ENCODE measurements at regions not wholly inside any gene's neighbourhood (a gene's known extent, or its start where the extent isn't known, plus 50 kb on each side); places are given as distances from the start of the nearest gene placed in this dataset.

- Mint-ChIP-seq H3K27me3 (ENCODE audit: unreplicated experiment) (no peaks in the 10 kb centered on the region), H3K4me1 (ENCODE audit: unreplicated experiment) (peaks cover 10% of the 10 kb centered on the region), H3K4me3 (ENCODE audit: unreplicated experiment) (no peak overlapping the region), H3K9me3 (ENCODE audit: unreplicated experiment) (peaks cover 5% of the 10 kb centered on the region), H3K27ac (ENCODE audit: unreplicated experiment) (no peak overlapping the region), H3K36me3 (ENCODE audit: unreplicated experiment) (no peaks in the 10 kb centered on the region)
- TF ChIP-seq, protein P1, sequence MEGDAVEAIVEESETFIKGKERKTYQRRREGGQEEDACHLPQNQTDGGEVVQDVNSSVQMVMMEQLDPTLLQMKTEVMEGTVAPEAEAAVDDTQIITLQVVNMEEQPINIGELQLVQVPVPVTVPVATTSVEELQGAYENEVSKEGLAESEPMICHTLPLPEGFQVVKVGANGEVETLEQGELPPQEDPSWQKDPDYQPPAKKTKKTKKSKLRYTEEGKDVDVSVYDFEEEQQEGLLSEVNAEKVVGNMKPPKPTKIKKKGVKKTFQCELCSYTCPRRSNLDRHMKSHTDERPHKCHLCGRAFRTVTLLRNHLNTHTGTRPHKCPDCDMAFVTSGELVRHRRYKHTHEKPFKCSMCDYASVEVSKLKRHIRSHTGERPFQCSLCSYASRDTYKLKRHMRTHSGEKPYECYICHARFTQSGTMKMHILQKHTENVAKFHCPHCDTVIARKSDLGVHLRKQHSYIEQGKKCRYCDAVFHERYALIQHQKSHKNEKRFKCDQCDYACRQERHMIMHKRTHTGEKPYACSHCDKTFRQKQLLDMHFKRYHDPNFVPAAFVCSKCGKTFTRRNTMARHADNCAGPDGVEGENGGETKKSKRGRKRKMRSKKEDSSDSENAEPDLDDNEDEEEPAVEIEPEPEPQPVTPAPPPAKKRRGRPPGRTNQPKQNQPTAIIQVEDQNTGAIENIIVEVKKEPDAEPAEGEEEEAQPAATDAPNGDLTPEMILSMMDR (IDR thresholded peaks at IDR 0.05), result no peak
- DNase-seq (ENCODE audit: extremely low spot score, unreplicated experiment), result no peak
Observed at GRCh38 chr12:13431041-13431440, 234.5 kb downstream of the EMP1 start.

GRCh38 chr12:13428538-13429265 is 232.2 kb downstream of the EMP1 start:
- no peaks in the 10 kb centered on the region for H3K27me3 Mint-ChIP-seq (ENCODE audit: unreplicated experiment)
- no peak overlapping the region for H3K4me3 Mint-ChIP-seq (ENCODE audit: unreplicated experiment)
- H3K36me3 Mint-ChIP-seq (ENCODE audit: unreplicated experiment), result no peaks in the 10 kb centered on the region
- peaks cover 5% of the 10 kb centered on the region for H3K9me3 Mint-ChIP-seq (ENCODE audit: unreplicated experiment)
- TF ChIP-seq, protein P1 (IDR thresholded peaks at IDR 0.05), result no peak
- no peak for DNase-seq (ENCODE audit: extremely low spot score, unreplicated experiment)
- peaks cover 13% of the 10 kb centered on the region for H3K4me1 Mint-ChIP-seq (ENCODE audit: unreplicated experiment)
- no peak overlapping the region for H3K27ac Mint-ChIP-seq (ENCODE audit: unreplicated experiment)

DNA sequence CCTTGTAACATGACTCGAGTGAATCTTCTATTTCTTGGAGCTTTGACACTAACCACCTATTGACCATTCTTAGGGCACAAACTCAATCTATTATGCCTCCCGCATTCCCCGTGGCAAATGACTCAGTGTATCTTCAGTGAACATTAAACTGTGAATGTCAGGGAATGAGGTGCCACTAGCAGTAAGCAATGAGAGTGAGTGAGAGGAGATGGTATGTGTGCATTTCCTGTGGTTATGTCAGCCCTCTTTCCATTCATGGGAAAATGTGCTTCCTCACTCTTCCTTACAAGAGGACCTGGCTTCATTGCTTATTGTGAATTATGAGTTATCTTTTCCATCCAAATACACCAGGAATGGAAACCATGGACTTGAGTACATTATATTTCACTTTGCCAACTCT is 229.2 kb downstream of the EMP1 start:
- peaks cover 13% of the 10 kb centered on the region for H3K4me1 Mint-ChIP-seq (ENCODE audit: unreplicated experiment)
- no peak overlapping the region for H3K4me3 Mint-ChIP-seq (ENCODE audit: unreplicated experiment)
- H3K9me3 Mint-ChIP-seq (ENCODE audit: unreplicated experiment), result peaks cover 5% of the 10 kb centered on the region
- no peaks in the 10 kb centered on the region for H3K36me3 Mint-ChIP-seq (ENCODE audit: unreplicated experiment)
- DNase-seq (ENCODE audit: extremely low spot score, unreplicated experiment), result no peak
- TF ChIP-seq, protein P1 (IDR thresholded peaks at IDR 0.05), result no peak
- H3K27me3 Mint-ChIP-seq (ENCODE audit: unreplicated experiment), result no peaks in the 10 kb centered on the region
- H3K27ac Mint-ChIP-seq (ENCODE audit: unreplicated experiment), result peak overlapping the region; percentile 58

- H3K36me3 Mint-ChIP-seq (ENCODE audit: unreplicated experiment), result no peaks in the 10 kb centered on the region
- H3K27me3 Mint-ChIP-seq (ENCODE audit: unreplicated experiment), result peaks cover 9% of the 10 kb centered on the region
- peaks cover 13% of the 10 kb centered on the region for H3K4me1 Mint-ChIP-seq (ENCODE audit: unreplicated experiment)
- H3K4me3 Mint-ChIP-seq (ENCODE audit: unreplicated experiment), result no peak overlapping the region
- TF ChIP-seq, protein P1 (IDR thresholded peaks at IDR 0.05), result no peak
- H3K27ac Mint-ChIP-seq (ENCODE audit: unreplicated experiment), result no peak overlapping the region
- no peaks in the 10 kb centered on the region for H3K9me3 Mint-ChIP-seq (ENCODE audit: unreplicated experiment)
- DNase-seq (ENCODE audit: extremely low spot score, unreplicated experiment), result no peak
Observed at GRCh38 chr12:13422291-13422690, 225.8 kb downstream of the EMP1 start.

GRCh38 chr12:13417516-13417915 is 221.0 kb downstream of the EMP1 start:
- no peak for DNase-seq (ENCODE audit: extremely low spot score, unreplicated experiment)
- H3K4me3 Mint-ChIP-seq (ENCODE audit: unreplicated experiment), result no peak overlapping the region
- TF ChIP-seq, protein P1 (IDR thresholded peaks at IDR 0.05), result no peak
- no peaks in the 10 kb centered on the region for H3K9me3 Mint-ChIP-seq (ENCODE audit: unreplicated experiment)
- H3K27me3 Mint-ChIP-seq (ENCODE audit: unreplicated experiment), result peaks cover 54% of the 10 kb centered on the region
- no peaks in the 10 kb centered on the region for H3K36me3 Mint-ChIP-seq (ENCODE audit: unreplicated experiment)
- H3K4me1 Mint-ChIP-seq (ENCODE audit: unreplicated experiment), result no peaks in the 10 kb centered on the region
- H3K27ac Mint-ChIP-seq (ENCODE audit: unreplicated experiment), result no peak overlapping the region

Data from osteocyte (in vitro differentiated cells).